NT2/D1 (cell line): ENCODE measurements at regions not wholly inside any gene's neighbourhood (a gene's known extent, or its start where the extent isn't known, plus 50 kb on each side); places are given as distances from the start of the nearest gene placed in this dataset.
"Not testable (repeated sequence)": the region's sequence is repeated elsewhere in the genome, so short reads cannot be mapped to it uniquely, and the experiment has no call there.

ENCODE experiments used
- SUZ12 ChIP-seq: IDR thresholded peaks from 2 replicates; pipeline ENCODE4 v1.6.1; 2011; ENCODE audit not compliant: insufficient read length, insufficient read depth; ENCODE audit errors: extremely low read depth
- YY1 ChIP-seq: IDR thresholded peaks from 2 replicates; pipeline ENCODE4 v1.6.1; 2011; ENCODE audit not compliant: insufficient read length, insufficient read depth
- ZNF274 ChIP-seq: IDR thresholded peaks from 2 replicates; pipeline ENCODE4 v1.6.1; 2011; ENCODE audit warnings: mild to moderate bottlenecking, low read depth, low read length

DNA sequence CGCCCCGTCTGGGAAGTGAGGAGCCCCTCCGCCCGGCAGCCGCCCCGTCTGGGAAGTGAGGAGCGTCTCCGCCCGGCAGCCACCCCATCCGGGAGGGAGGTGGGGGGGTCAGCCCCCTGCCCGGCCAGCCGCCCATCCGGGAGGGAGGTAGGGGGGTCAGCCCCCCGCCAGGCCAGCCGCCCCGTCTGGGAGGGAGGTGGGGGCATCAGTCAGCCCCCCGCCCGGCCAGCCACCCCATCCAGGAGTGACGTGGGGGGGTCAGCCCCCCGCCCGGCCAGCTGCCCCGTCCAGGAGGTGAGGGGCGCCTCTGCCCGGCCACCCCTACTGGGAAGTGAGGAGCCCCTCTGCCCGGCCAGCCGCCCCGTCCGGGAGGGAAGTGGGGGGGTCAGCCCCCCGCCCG lies 297.5 kb upstream of the DYNLRB2 start:
- not testable (repeated sequence) for TF ChIP-seq YY1, ZNF274, SUZ12
